IMR-90 (cell line): ENCODE measurements at regions not wholly inside any gene's neighbourhood (a gene's known extent, or its start where the extent isn't known, plus 50 kb on each side); places are given as distances from the start of the nearest gene placed in this dataset.

Experiments
- ATAC-seq: fragments of 200-7000 bp; cut with Tn5 transposase; 2 replicates; pipeline ENCODE4 v1.9.1; 2020; ENCODE audit warnings: low read depth, mild to moderate bottlenecking, moderate library complexity
- BruUV-seq: library from RNA; stranded (reverse); fragments of 400-500 nt; replicated peaks from 2 replicates; lab custom pipeline; 2021; lab: Mats Ljungman, UMichigan
- CTCF ChIA-PET: fragments of 300-600 bp; formaldehyde crosslinking; extraction: SDS; loops from one replicate; lab custom pipeline; 2021; ENCODE audit warnings: antibody characterized with exemption; lab: Yijun Ruan, JAX
- POLR2A ChIA-PET: fragments of 300-600 bp; sonication (Branson Sonifier 250); formaldehyde crosslinking; loops from one replicate; lab custom pipeline; 2022; ENCODE audit warnings: antibody characterized with exemption; ENCODE audit not compliant: unreplicated experiment; lab: Charles Lee
- DNase-seq: peaks from one replicate; pipeline ENCODE4 v3.0.0; 2013
- H2AFZ ChIP-seq: replicated peaks from 2 replicates; pipeline ENCODE3; 2013; ENCODE audit warnings: low read length, mild to moderate bottlenecking; ENCODE audit not compliant: poor library complexity
- H2AK5ac ChIP-seq: 2 replicates; pipeline ENCODE4 v1.6.1; 2013; ENCODE audit warnings: low read depth, low read length, inconsistent platforms
- H2AK9ac ChIP-seq: replicated peaks from 2 replicates; pipeline ENCODE3; 2013; ENCODE audit warnings: mild to moderate bottlenecking, low read depth, low read length, moderate library complexity; ENCODE audit not compliant: poor library complexity
- H2BK120ac ChIP-seq: 2 replicates; pipeline ENCODE4 v1.6.1; 2013; ENCODE audit warnings: low read depth, low read length, inconsistent platforms
- H2BK15ac ChIP-seq: 3 replicates; pipeline ENCODE4 v1.6.1; 2013; ENCODE audit warnings: low read depth, low read length, inconsistent platforms
- H2BK20ac ChIP-seq: 2 replicates; pipeline ENCODE4 v1.6.1; 2013; ENCODE audit warnings: low read depth, mild to moderate bottlenecking, inconsistent platforms, low read length, moderate library complexity
- H2BK5ac ChIP-seq: 2 replicates; pipeline ENCODE4 v1.6.1; 2013; ENCODE audit warnings: mild to moderate bottlenecking, low read depth, low read length, inconsistent platforms; ENCODE audit not compliant: poor library complexity, severe bottlenecking
- H3K14ac ChIP-seq: replicated peaks from 2 replicates; pipeline ENCODE4 v1.6.1; 2013; ENCODE audit warnings: low read depth, low read length, inconsistent platforms
- H3K18ac ChIP-seq: 2 replicates; pipeline ENCODE4 v1.6.1; 2013; ENCODE audit warnings: low read depth, low read length, control low read depth
- H3K23ac ChIP-seq: 2 replicates; pipeline ENCODE4 v1.6.1; 2013; ENCODE audit warnings: low read depth, low read length, inconsistent platforms
- H3K27ac ChIP-seq: 2 replicates; pipeline ENCODE4 v1.5.1; 2013; ENCODE audit warnings: mild to moderate bottlenecking, control low read depth, low read length; ENCODE audit not compliant: insufficient read depth
- H3K27me3 ChIP-seq: 2 replicates; pipeline ENCODE4 v1.6.1; 2013; ENCODE audit warnings: low read length; ENCODE audit not compliant: control insufficient read depth, insufficient read depth
- H3K36me3 ChIP-seq: 2 replicates; pipeline ENCODE4 v1.6.1; 2013; ENCODE audit warnings: low read length, mixed read lengths; ENCODE audit not compliant: control insufficient read depth, insufficient read depth
- H3K4ac ChIP-seq: 2 replicates; pipeline ENCODE4 v1.6.1; 2013; ENCODE audit warnings: low read depth, low read length, inconsistent platforms
- H3K4me1 ChIP-seq: 2 replicates; pipeline ENCODE4 v1.6.1; 2013; ENCODE audit warnings: low read length, mixed read lengths; ENCODE audit not compliant: control insufficient read depth, insufficient read depth
- H3K4me2 ChIP-seq: 2 replicates; pipeline ENCODE4 v1.6.1; 2013; ENCODE audit warnings: low read depth, mild to moderate bottlenecking, control low read depth, low read length, moderate library complexity
- H3K4me3 ChIP-seq: 2 replicates; pipeline ENCODE4 v1.5.1; 2013; ENCODE audit warnings: low read depth, mild to moderate bottlenecking, control low read depth, low read length, moderate library complexity; ENCODE audit not compliant: insufficient read depth
- H3K56ac ChIP-seq: 2 replicates; pipeline ENCODE4 v1.6.1; 2013; ENCODE audit warnings: low read length, inconsistent platforms; ENCODE audit not compliant: insufficient read depth; ENCODE audit errors: extremely low read depth
- H3K79me1 ChIP-seq, 2 experiments: 2 replicates each; pipeline ENCODE4 v1.6.1; 2013; ENCODE audit warnings: low read length in 2 of 2, inconsistent platforms in 1 of 2, low read depth in 1 of 2
- H3K9ac ChIP-seq: 2 replicates; pipeline ENCODE4 v1.6.1; 2013; ENCODE audit warnings: low read depth, low read length, control low read depth
- H3K9me1 ChIP-seq: 2 replicates; pipeline ENCODE4 v1.6.1; 2013; ENCODE audit warnings: low read length, inconsistent platforms; ENCODE audit not compliant: insufficient read depth
- H3K9me3 ChIP-seq: 2 replicates; pipeline ENCODE4 v1.6.1; 2013; ENCODE audit warnings: low read length; ENCODE audit not compliant: control insufficient read depth, insufficient read depth
- H4K20me1 ChIP-seq: 2 replicates; pipeline ENCODE4 v1.6.1; 2013; ENCODE audit warnings: low read length, inconsistent platforms; ENCODE audit not compliant: insufficient read depth
- H4K5ac ChIP-seq: 2 replicates; pipeline ENCODE4 v1.6.1; 2013; ENCODE audit warnings: mild to moderate bottlenecking, low read depth, low read length, control low read depth
- H4K8ac ChIP-seq, 2 experiments: 2 replicates each; pipeline ENCODE4 v1.6.1; 2013; ENCODE audit warnings: low read depth in 2 of 2, low read length in 2 of 2, control low read depth in 1 of 2, inconsistent platforms in 1 of 2
- H4K91ac ChIP-seq: 2 replicates; pipeline ENCODE4 v1.6.1; 2013; ENCODE audit warnings: low read depth, low read length, inconsistent platforms; ENCODE audit not compliant: insufficient read depth
- BHLHE40 ChIP-seq: fragments of 150-350 bp; IDR thresholded peaks from 2 replicates; pipeline ENCODE4 v1.6.1; 2016; ENCODE audit warnings: mild to moderate bottlenecking, low read depth, low read length
- CEBPB ChIP-seq: IDR thresholded peaks from 2 replicates; pipeline ENCODE4 v1.6.1; 2012; ENCODE audit warnings: low read depth, low read length, improper control_type of control experiment
- CHD1 ChIP-seq: IDR thresholded peaks from 2 replicates; pipeline ENCODE4 v1.6.1; 2012; ENCODE audit warnings: low read depth, low read length, improper control_type of control experiment
- FOS ChIP-seq: fragments of 150-350 bp; IDR thresholded peaks from 2 replicates; pipeline ENCODE4 v1.6.1; 2016; ENCODE audit warnings: low read depth, low read length
- MXI1 ChIP-seq: IDR thresholded peaks from 2 replicates; pipeline ENCODE4 v1.6.1; 2012; ENCODE audit warnings: low read depth, mild to moderate bottlenecking, low read length, moderate library complexity, borderline replicate concordance
- NFE2L2 ChIP-seq: fragments of 150-350 bp; IDR thresholded peaks from 2 replicates; pipeline ENCODE4 v1.6.1; 2016; ENCODE audit warnings: low read depth, mild to moderate bottlenecking, low read length
- SMC3 ChIP-seq: fragments of 150-350 bp; IDR thresholded peaks from 2 replicates; pipeline ENCODE4 v1.6.1; 2016; ENCODE audit warnings: low read depth, mild to moderate bottlenecking, antibody characterized with exemption, low read length, moderate library complexity
- WGBS, 2 experiments: methylation state at CpG; one replicate each; pipeline versions ENCODE4 v1.1.5 to v1.1.7; 2013; ENCODE audit warnings: missing lambda C conversion rate in 2 of 2; ENCODE audit not compliant: insufficient read length in 1 of 2; ENCODE audit errors: extremely low coverage in 2 of 2; 5-methylcytosine and 5-hydroxymethylcytosine counted together
- dilution Hi-C: fragments of 300-500 bp; cut with HindIII; formaldehyde crosslinking; loops from one replicate; pipeline ENCODE4 v1.14.3; 2018; ENCODE audit warnings: low sequenced_read_pairs; ENCODE audit not compliant: unreplicated experiment
- in situ Hi-C: fragments of 300-500 bp; cut with MboI; formaldehyde crosslinking; loops from 3 replicates; pipeline ENCODE4 v1.14.3; 2019; ENCODE audit warnings: low sequenced_read_pairs, inconsistent platforms, mixed read lengths
- intact Hi-C: fragments of 100-400 bp; cut with micrococcal nuclease; formaldehyde crosslinking; loops from 2 replicates; pipeline ENCODE4 v1.10.0; 2022

- no peaks in the 10 kb centered on the region for H3K79me1 ChIP-seq
- H3K14ac ChIP-seq: peak overlapping the region; percentile 24; the same call in 1 of the 2 replicates
- 20% methylated on average over 1 of the region's 9 CpGs; no CpG with 5 or more reads in 1 of the 2 experiments for whole genome bisulfite sequencing, 2 experiments
- peak overlapping the region; percentile 83 for H2BK120ac ChIP-seq
- H2AFZ ChIP-seq: peak overlapping the region; percentile 83
- dilution Hi-C loops (no loop called here), in situ Hi-C loops (no loop called here), intact Hi-C loops (no loop called here)
- DNase-seq (peak; percentile 79), ATAC-seq (peak; percentile 92)
- H3K4me3 ChIP-seq: no peak overlapping the region
- H3K27ac ChIP-seq: peak overlapping the region; percentile 50
- peak overlapping the region; percentile 74 for H3K4me2 ChIP-seq
- no peak overlapping the region for H4K5ac ChIP-seq
- peaks cover 14% of the 10 kb centered on the region for H3K4me1 ChIP-seq
- ChIA-PET POLR2A (no interaction called here), CTCF (interaction anchor here (0.9 kb wide), 1 partner anchor 124 kb away, joined by 3 read pairs; no protein-coding TSS in a partner anchor)
- peak overlapping the region; percentile 43; the same call in 1 of the 3 replicates for H2BK15ac ChIP-seq
- H3K9me1 ChIP-seq: 0 out of 2 replicates have a peak, but pooled peaks cover 3% of the 10 kb centered on the region
- no TSS peak for BruUV-seq
- no peaks in the 10 kb centered on the region for H3K36me3 ChIP-seq
- peak overlapping the region; percentile 2 for H2BK5ac ChIP-seq
- H4K20me1 ChIP-seq: no peaks in the 10 kb centered on the region
- H3K4ac ChIP-seq: peak overlapping the region; percentile 76
- peak overlapping the region; percentile 0 to 35; a peak in 3 of 4 replicates for H4K8ac ChIP-seq
- no peak overlapping the region for H3K9ac ChIP-seq
- H3K9me3 ChIP-seq: no peaks in the 10 kb centered on the region
- H2AK9ac ChIP-seq: no peak overlapping the region
- H3K23ac ChIP-seq: peak overlapping the region; percentile 60; the same call in 1 of the 2 replicates
- H2BK20ac ChIP-seq: peak overlapping the region; percentile 41
- H3K27me3 ChIP-seq: no peaks in the 10 kb centered on the region
- H4K91ac ChIP-seq: peak overlapping the region; percentile 30; the same call in 1 of the 2 replicates
- peak overlapping the region; percentile 27; the same call in 1 of the 2 replicates for H2AK5ac ChIP-seq
- peak overlapping the region; percentile 26; the same call in 1 of the 2 replicates for H3K18ac ChIP-seq
- TF ChIP-seq MXI1 (peak; percentile 18; the same call in 1 of the 2 replicates), NFE2L2 (no peak), CEBPB (no peak), BHLHE40 (peak; percentile 81), FOS (peak; percentile 49; the same call in 1 of the 2 replicates), CHD1 (no peak), SMC3 (no peak)
- peak overlapping the region; percentile 42; the same call in 1 of the 2 replicates for H3K56ac ChIP-seq
Measured at GRCh38 chr6:134517145-134517658, 199.3 kb upstream of the SGK1 start.
